ENCODE measurements at regions not wholly inside any gene's neighbourhood (a gene's known extent, or its start where the extent isn't known, plus 50 kb on each side); places are given as distances from the start of the nearest gene placed in this dataset.
"Not testable (repeated sequence)": the region's sequence is repeated elsewhere in the genome, so short reads cannot be mapped to it uniquely, and the experiment has no call there.

- TF ChIP-seq ZNF514 (tag by site-specific recombination; IDR thresholded peaks at IDR 0.05); YY2 (tag by site-specific recombination; IDR thresholded peaks at IDR 0.05); ZNF510 (tag by site-specific recombination; IDR thresholded peaks at IDR 0.05; ENCODE audit: insufficient replicate concordance); SCRT2 (tag by site-specific recombination; IDR thresholded peaks at IDR 0.05); GLIS2 (tag by site-specific recombination; IDR thresholded peaks at IDR 0.05); CTCF (tag by site-specific recombination; IDR thresholded peaks at IDR 0.05); ZSCAN5A (tag by site-specific recombination; IDR thresholded peaks at IDR 0.05); ZNF529 (tag by site-specific recombination; IDR thresholded peaks at IDR 0.05; ENCODE audit: insufficient replicate concordance); ZNF169 (tag by site-specific recombination; IDR thresholded peaks at IDR 0.05): not testable (repeated sequence)
Observed at GRCh38 chr20:12129114-12129513, 211.4 kb downstream of the BTBD3 start.
